Right lobe of liver (tissue), 6 donors: ENCODE measurements at regions not wholly inside any gene's neighbourhood (a gene's known extent, or its start where the extent isn't known, plus 50 kb on each side); places are given as distances from the start of the nearest gene placed in this dataset.
A peak's percentile ranks its signal among the peaks of the same experiment; 100 is the strongest.

ENCODE experiments used
- ATAC-seq, 4 donors: fragments of 200-7000 bp; cut with Tn5 transposase; one replicate each; pipeline ENCODE4 v1.9.1; 2020; ENCODE audit warnings: mild to moderate bottlenecking in 4 of 4, moderate library complexity in 4 of 4
- DNase-seq, 3 donors: peaks; one replicate each; pipeline ENCODE4 v3.0.0-alpha.2; 2020
- H3K27ac ChIP-seq, 3 donors: fragments of 200-600 bp; one replicate each; pipeline ENCODE4 v1.8.0; 2022
- H3K27me3 ChIP-seq, 2 donors: fragments of 200-600 bp; one replicate each; pipeline ENCODE4 v1.8.0; 2022
- H3K36me3 ChIP-seq, 4 donors: fragments of 200-600 bp; sonication (generic) in 1 of 4; one replicate each; pipeline versions ENCODE4 v1.5.1 to v1.8.0; 2017 to 2022; ENCODE audit warnings: control low read depth in 1 of 4
- H3K4me1 ChIP-seq, 4 donors: fragments of 200-600 bp; sonication (generic) in 1 of 4; one replicate each; pipeline versions ENCODE4 v1.5.1 to v1.8.0; 2017 to 2022; ENCODE audit warnings: control low read depth in 1 of 4
- H3K4me3 ChIP-seq, 3 donors: fragments of 200-600 bp; one replicate each; pipeline ENCODE4 v1.8.0; 2022
- H3K9me3 ChIP-seq, 4 donors: fragments of 200-600 bp; sonication (generic) in 1 of 4; one replicate each; pipeline versions ENCODE4 v1.5.1 to v1.8.0; 2017 to 2022; ENCODE audit warnings: control low read depth in 1 of 4
- POLR2A ChIP-seq: fragments of 450-650 bp; IDR thresholded peaks from one replicate; pipeline ENCODE4 v1.6.1; 2017; ENCODE audit warnings: antibody characterized with exemption, mild to moderate bottlenecking
- WGBS: methylation state at CpG from one replicate; pipeline ENCODE4 v1.1.6; 2018; ENCODE audit warnings: low coverage, low lambda C conversion rate; ENCODE audit not compliant: insufficient coverage; ENCODE audit errors: missing lambda C conversion rate; 5-methylcytosine and 5-hydroxymethylcytosine counted together
- intact Hi-C, 2 donors: fragments of 100-400 bp; cut with DNase I; formaldehyde crosslinking; loops; one replicate each; pipeline versions ENCODE4 v1.11.2 to v1.14.1; 2022
- TF ChIP-seq, protein P1 (sequence below), 4 donors: fragments of 200-600 bp in 3 of 4; fragments of 450-650 bp in 1 of 4; IDR thresholded peaks; one replicate each; pipeline versions ENCODE4 v1.5.1 to v1.8.0; 2016 to 2022; ENCODE audit warnings: antibody characterized with exemption in 4 of 4, mild to moderate bottlenecking in 2 of 4
- donor health status: DM: no; HTN: yes; CAD: no.
- donor health status: DM: no; HTN: no; CAD: no.
- donor health status: DM: no; HTN: no; CAD: no.
- donor health status: DM: no; HTN: yes; CAD: no.
- donor health status: DM: no; HTN: yes; CAD: no.

DNA sequence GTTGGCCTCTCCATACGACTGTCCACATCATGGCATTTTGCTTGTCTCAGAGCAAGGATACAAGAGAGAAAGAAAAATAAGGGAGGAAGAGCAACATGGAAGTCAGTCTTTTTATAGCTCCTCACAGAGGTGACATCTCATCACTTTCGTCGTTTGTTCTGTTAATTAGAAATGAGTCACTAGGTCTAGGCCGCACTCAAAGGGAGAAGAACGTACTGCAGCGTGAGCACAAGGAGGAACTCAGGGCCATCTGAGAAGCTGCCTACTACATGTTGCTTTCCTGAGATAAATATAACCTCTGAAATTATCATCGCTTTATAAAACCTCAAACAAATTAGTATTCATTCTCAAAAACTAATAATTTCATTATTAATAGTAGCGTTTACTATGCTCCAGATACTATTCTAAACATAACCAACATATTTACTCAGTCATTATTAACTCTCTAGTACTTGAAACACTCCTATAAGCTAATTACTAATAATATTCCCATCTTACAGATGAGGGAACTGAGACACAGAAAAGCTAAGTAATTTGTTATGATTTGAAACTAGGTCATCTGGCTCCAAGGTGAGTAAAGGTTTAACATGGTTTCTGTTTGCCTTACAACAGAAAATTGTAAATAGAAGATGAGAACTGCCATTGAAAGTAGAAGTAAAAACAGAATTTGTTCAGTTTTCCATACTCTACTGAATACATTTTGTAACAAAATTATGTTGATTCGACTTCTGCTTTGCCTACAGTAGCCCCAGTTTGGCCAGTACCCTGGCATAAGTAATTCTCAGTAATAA is 213.2 kb upstream of the UGT8 start:
- H3K4me3 ChIP-seq, result no peak overlapping the region
- intact Hi-C loops, result no loop called here
- no peak for DNase-seq

DNA sequence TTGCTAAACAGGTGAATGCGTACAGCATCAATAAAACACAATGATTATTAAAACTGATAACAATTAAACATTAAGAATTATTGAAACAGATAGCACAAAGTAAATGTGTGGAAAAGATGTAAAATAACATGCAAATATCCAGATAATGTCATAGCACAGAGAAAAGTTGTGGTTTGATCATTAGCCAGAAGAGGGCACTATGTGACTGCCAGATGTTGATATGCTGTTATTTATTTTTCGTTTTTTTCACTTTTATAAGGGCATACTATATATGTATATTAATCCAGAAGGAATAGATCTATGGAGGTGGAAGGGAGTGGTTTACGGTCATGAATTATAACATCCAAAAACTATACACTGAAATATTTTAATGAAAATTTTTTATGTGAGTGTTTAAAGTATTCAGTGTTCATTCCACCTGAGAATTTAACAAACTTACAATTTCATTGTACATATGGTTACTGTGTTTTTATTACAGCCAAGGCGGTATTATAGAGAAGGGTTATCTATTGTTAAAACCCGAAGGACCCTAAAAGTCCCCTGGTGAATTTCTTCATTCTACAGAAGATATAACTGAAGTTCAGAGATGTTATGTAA is 211.9 kb upstream of the UGT8 start:
- no peak for DNase-seq
- peak; percentile 55 to 65 (median 61) for ATAC-seq
- Histone ChIP-seq H3K4me1 (no peaks in the 10 kb centered on the region), H3K9me3 (no peaks in the 10 kb centered on the region), H3K27ac (no peak overlapping the region), H3K27me3 (no peaks in the 10 kb centered on the region), H3K36me3 (no peaks in the 10 kb centered on the region), H3K4me3 (no peak overlapping the region)
- WGBS, result 15% methylated on average over 5 of the region's 5 CpGs
- intact Hi-C loops, result no loop called here
- TF ChIP-seq, protein P1, sequence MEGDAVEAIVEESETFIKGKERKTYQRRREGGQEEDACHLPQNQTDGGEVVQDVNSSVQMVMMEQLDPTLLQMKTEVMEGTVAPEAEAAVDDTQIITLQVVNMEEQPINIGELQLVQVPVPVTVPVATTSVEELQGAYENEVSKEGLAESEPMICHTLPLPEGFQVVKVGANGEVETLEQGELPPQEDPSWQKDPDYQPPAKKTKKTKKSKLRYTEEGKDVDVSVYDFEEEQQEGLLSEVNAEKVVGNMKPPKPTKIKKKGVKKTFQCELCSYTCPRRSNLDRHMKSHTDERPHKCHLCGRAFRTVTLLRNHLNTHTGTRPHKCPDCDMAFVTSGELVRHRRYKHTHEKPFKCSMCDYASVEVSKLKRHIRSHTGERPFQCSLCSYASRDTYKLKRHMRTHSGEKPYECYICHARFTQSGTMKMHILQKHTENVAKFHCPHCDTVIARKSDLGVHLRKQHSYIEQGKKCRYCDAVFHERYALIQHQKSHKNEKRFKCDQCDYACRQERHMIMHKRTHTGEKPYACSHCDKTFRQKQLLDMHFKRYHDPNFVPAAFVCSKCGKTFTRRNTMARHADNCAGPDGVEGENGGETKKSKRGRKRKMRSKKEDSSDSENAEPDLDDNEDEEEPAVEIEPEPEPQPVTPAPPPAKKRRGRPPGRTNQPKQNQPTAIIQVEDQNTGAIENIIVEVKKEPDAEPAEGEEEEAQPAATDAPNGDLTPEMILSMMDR (IDR thresholded peaks at IDR 0.05), result peak; percentile 60 to 73 (median 68)
- no peak for TF ChIP-seq POLR2A

More for the DNA sequence above, 213.2 kb upstream of the UGT8 start:
- TF ChIP-seq, protein P1 (IDR thresholded peaks at IDR 0.05), result no peak
- no peak for TF ChIP-seq POLR2A
- H3K4me1 ChIP-seq, result no peaks in the 10 kb centered on the region
- 74% methylated on average over 8 of the region's 9 CpGs for WGBS
- H3K27ac ChIP-seq, result no peak overlapping the region
- no peak for ATAC-seq
- H3K9me3 ChIP-seq, result no peaks in the 10 kb centered on the region
- H3K27me3 ChIP-seq, result no peaks in the 10 kb centered on the region
- no peaks in the 10 kb centered on the region for H3K36me3 ChIP-seq

GRCh38 chr4:114389070-114389685 is 209.4 kb upstream of the UGT8 start:
- intact Hi-C loops, result no loop called here

DNA sequence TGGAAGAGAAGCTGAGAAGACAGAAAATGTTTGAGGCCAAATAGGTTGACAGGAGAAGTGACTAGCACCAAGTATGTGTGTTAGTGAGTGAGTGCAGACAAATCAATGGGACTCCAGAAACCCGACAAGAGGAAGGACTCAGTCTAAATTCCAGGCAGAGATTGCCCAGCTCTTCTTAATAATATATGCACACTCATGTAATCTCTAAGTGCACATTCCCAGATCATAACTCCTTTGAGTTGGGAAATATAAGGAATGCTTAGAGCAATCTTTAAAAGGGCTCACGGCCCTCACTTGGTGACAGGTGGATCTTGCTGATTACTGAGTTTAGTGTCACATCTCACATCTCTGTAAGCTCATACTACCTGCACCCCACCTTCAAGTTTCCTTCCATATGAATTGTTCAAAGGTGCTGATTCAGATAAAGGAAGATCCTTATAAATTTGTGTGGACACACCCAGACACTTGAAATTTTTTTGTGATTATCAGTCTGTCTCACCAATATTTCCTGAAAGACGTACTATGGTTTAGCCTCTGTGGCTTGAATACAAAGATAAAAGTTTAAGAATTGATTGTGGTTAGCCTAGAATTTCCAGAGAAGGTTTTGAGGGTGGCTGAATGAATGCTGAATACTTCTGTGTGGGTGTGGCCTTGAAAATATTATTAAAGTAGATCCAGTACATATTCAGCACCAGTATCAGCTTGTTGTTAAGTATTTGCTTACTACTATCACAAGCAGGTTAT is 205.1 kb upstream of the UGT8 start:
- WGBS, result 32% methylated on average over 3 of the region's 3 CpGs
- DNase-seq, result no peak
- H3K9me3 ChIP-seq, result no peaks in the 10 kb centered on the region
- no peak overlapping the region for H3K27ac ChIP-seq
- no peaks in the 10 kb centered on the region for H3K27me3 ChIP-seq
- no peaks in the 10 kb centered on the region for H3K36me3 ChIP-seq
- intact Hi-C loops, result loop anchor here in 1 of 2 donors (10.0 kb wide), 1 partner anchor 291 kb away; no protein-coding TSS in a partner anchor
- H3K4me1 ChIP-seq, result no peaks in the 10 kb centered on the region
- H3K4me3 ChIP-seq, result no peak overlapping the region
- no peak for ATAC-seq
- TF ChIP-seq, protein P1 (IDR thresholded peaks at IDR 0.05), result no peak
- no peak for TF ChIP-seq POLR2A

More at GRCh38 chr4:114389070-114389685, 209.4 kb upstream of the UGT8 start:
- TF ChIP-seq POLR2A, result no peak
- TF ChIP-seq, protein P1 (IDR thresholded peaks at IDR 0.05), result no peak
- no peaks in the 10 kb centered on the region for H3K27me3 ChIP-seq
- H3K9me3 ChIP-seq, result no peaks in the 10 kb centered on the region
- no peaks in the 10 kb centered on the region for H3K36me3 ChIP-seq
- H3K4me3 ChIP-seq, result no peak overlapping the region
- no peaks in the 10 kb centered on the region for H3K4me1 ChIP-seq
- H3K27ac ChIP-seq, result no peak overlapping the region
- peak in 1 of 3 donors; percentile 49 for DNase-seq
- WGBS, result 68% methylated on average over 5 of the region's 9 CpGs
- ATAC-seq, result no peak
